SK-N-SH (cell line): ENCODE measurements at regions not wholly inside any gene's neighbourhood (a gene's known extent, or its start where the extent isn't known, plus 50 kb on each side); places are given as distances from the start of the nearest gene placed in this dataset.

ENCODE experiments used
- CTCF ChIA-PET: fragments of 300-600, 350-600 bp; formaldehyde crosslinking; extraction: SDS; loops from one replicate; lab custom pipeline; 2021; lab: Yijun Ruan, JAX
- POLR2A ChIA-PET: fragments of 350-600 bp; sonication (Branson Sonifier 250); formaldehyde crosslinking; extraction: SDS; loops from one replicate; lab custom pipeline; 2020; ENCODE audit warnings: antibody characterized with exemption, inconsistent platforms; lab: Yijun Ruan, JAX
- DNase-seq: peaks from one replicate; pipeline ENCODE4 v3.0.0; 2012
- H2AFZ ChIP-seq: fragments of 200-600 bp; sonication (generic); 2 replicates; pipeline ENCODE4 v1.8.1; 2016; ENCODE audit warnings: antibody characterized with exemption, mild to moderate bottlenecking, low read depth
- H3F3A ChIP-seq: fragments of 200-600 bp; sonication (generic); replicated peaks from 2 replicates; pipeline ENCODE3; 2016; ENCODE audit warnings: antibody characterized with exemption, mild to moderate bottlenecking; ENCODE audit not compliant: insufficient read depth
- H3K27ac ChIP-seq, 2 experiments: fragments of 200-500 bp in 1 of 2; fragments of 200-600 bp in 1 of 2; sonication (Bioruptor generic) in 1 of 2; sonication (generic), shearing (Covaris generic) in 1 of 2; 2 replicates each; pipeline versions ENCODE4 v1.5.1 to v1.6.1; 2014 to 2016; ENCODE audit warnings: low read depth in 2 of 2, inconsistent platforms in 1 of 2, low read length in 1 of 2, mild to moderate bottlenecking in 1 of 2, mixed read lengths in 1 of 2
- H3K27me3 ChIP-seq: fragments of 200-600 bp; sonication (generic), shearing (Covaris generic); 2 replicates; pipeline ENCODE4 v1.6.1; 2016; ENCODE audit warnings: mixed run types; ENCODE audit not compliant: insufficient read depth
- H3K36me3 ChIP-seq, 2 experiments: fragments of 200-500 bp in 1 of 2; fragments of 200-600 bp in 1 of 2; sonication (Bioruptor generic) in 1 of 2; sonication (generic) in 1 of 2; replicated peaks in 1 of 2; 2 replicates each; pipeline versions ENCODE3 to v1.5.1; 2014 to 2016; ENCODE audit warnings: low read length in 1 of 2, mild to moderate bottlenecking in 1 of 2; ENCODE audit not compliant: insufficient read depth in 2 of 2, control insufficient read depth in 1 of 2
- H3K4me1 ChIP-seq, 2 experiments: fragments of 200-500 bp in 1 of 2; fragments of 200-600 bp in 1 of 2; sonication (Bioruptor generic) in 1 of 2; sonication (generic), shearing (Covaris generic) in 1 of 2; 2 replicates each; pipeline versions ENCODE4 v1.5.1 to v1.6.1; 2014 to 2016; ENCODE audit warnings: low read depth in 1 of 2, low read length in 1 of 2, mixed run types in 1 of 2; ENCODE audit not compliant: insufficient read depth in 2 of 2, control insufficient read depth in 1 of 2
- H3K4me2 ChIP-seq: fragments of 200-600 bp; sonication (generic), shearing (Covaris generic); 2 replicates; pipeline ENCODE4 v1.6.1; 2017; ENCODE audit warnings: mixed run types
- H3K4me3 ChIP-seq, 2 experiments: fragments of 200-500 bp in 1 of 2; fragments of 200-600 bp in 1 of 2; sonication (Bioruptor generic) in 1 of 2; sonication (generic), shearing (Covaris generic) in 1 of 2; 2 replicates each; pipeline versions ENCODE4 v1.5.1 to v1.8.1; 2014 to 2016; ENCODE audit warnings: low read depth in 2 of 2, inconsistent platforms in 1 of 2, low read length in 1 of 2, mild to moderate bottlenecking in 1 of 2, mixed read lengths in 1 of 2, moderate library complexity in 1 of 2
- H3K79me2 ChIP-seq: fragments of 200-600 bp; sonication (generic); 2 replicates; pipeline ENCODE4 v1.8.1; 2017; ENCODE audit warnings: mild to moderate bottlenecking; ENCODE audit not compliant: insufficient read depth
- H3K9ac ChIP-seq: fragments of 200-600 bp; sonication (generic); 2 replicates; pipeline ENCODE4 v1.6.1; 2017; ENCODE audit warnings: mixed run types
- H3K9me2 ChIP-seq: fragments of 200-600 bp; sonication (generic); 2 replicates; pipeline ENCODE4 v1.6.1; 2017; ENCODE audit warnings: mixed run types
- H3K9me3 ChIP-seq: fragments of 200-600 bp; sonication (generic); 2 replicates; pipeline ENCODE4 v1.6.1; 2017; ENCODE audit warnings: mixed run types, mild to moderate bottlenecking, moderate library complexity
- H4K20me1 ChIP-seq: fragments of 200-600 bp; sonication (generic); 2 replicates; pipeline ENCODE4 v1.6.1; 2017; ENCODE audit warnings: mild to moderate bottlenecking, mixed run types; ENCODE audit not compliant: insufficient read depth
- CHD2 ChIP-seq: fragments of 150-350 bp; IDR thresholded peaks from 2 replicates; pipeline ENCODE4 v1.6.1; 2018; ENCODE audit warnings: low read length; ENCODE audit not compliant: partially characterized antibody
- EZH2phosphoT487 ChIP-seq: fragments of 200-600 bp; sonication (generic); IDR thresholded peaks from 2 replicates; pipeline ENCODE4 v1.6.1; 2017; ENCODE audit warnings: low read depth, mixed run types, mild to moderate bottlenecking, antibody characterized with exemption, moderate library complexity, borderline replicate concordance
- GATA2 ChIP-seq: sonication (generic); formaldehyde crosslinking; IDR thresholded peaks from 2 replicates; pipeline ENCODE4 v1.5.0; 2020; ENCODE audit warnings: mild to moderate bottlenecking, missing genetic modification reagents
- IRF3 ChIP-seq: fragments of 150-350 bp; IDR thresholded peaks from 2 replicates; pipeline ENCODE4 v1.6.1; 2016; ENCODE audit warnings: mild to moderate bottlenecking, low read depth, low read length
- MAX ChIP-seq: IDR thresholded peaks from 2 replicates; pipeline ENCODE4 v1.4.0; 2012; ENCODE audit warnings: low read depth
- NFIC ChIP-seq: IDR thresholded peaks from 2 replicates; pipeline ENCODE4 v1.4.0; 2012; ENCODE audit warnings: borderline replicate concordance
- RCOR1 ChIP-seq: fragments of 150-350 bp; IDR thresholded peaks from 2 replicates; pipeline ENCODE4 v1.6.1; 2017; ENCODE audit warnings: antibody characterized with exemption, low read length
- SMC3 ChIP-seq: IDR thresholded peaks from 2 replicates; pipeline ENCODE4 v1.6.1; 2012; ENCODE audit warnings: low read depth, low read length, improper control_type of control experiment
- TAF1 ChIP-seq: IDR thresholded peaks from 2 replicates; pipeline ENCODE4 v1.6.1; 2012; ENCODE audit warnings: low read depth, mild to moderate bottlenecking, low read length, moderate library complexity, borderline replicate concordance
- TCF12 ChIP-seq: IDR thresholded peaks from 2 replicates; pipeline ENCODE4 v1.4.0; 2012
- ZBTB33 ChIP-seq: IDR thresholded peaks from 2 replicates; pipeline ENCODE4 v1.4.0; 2012; ENCODE audit warnings: low read depth, borderline replicate concordance
- WGBS: methylation state at CpG from one replicate; pipeline ENCODE4 v1.1.6; 2017; ENCODE audit warnings: low lambda C conversion rate; 5-methylcytosine and 5-hydroxymethylcytosine counted together
- TF ChIP-seq, protein P1 (sequence below): fragments of 150-350 bp; IDR thresholded peaks from 2 replicates; pipeline ENCODE4 v1.6.1; 2017; ENCODE audit warnings: antibody characterized with exemption, low read length, low read depth, borderline replicate concordance
- TF ChIP-seq, protein P2 (sequence below): IDR thresholded peaks from 2 replicates; pipeline ENCODE4; 2012

DNA sequence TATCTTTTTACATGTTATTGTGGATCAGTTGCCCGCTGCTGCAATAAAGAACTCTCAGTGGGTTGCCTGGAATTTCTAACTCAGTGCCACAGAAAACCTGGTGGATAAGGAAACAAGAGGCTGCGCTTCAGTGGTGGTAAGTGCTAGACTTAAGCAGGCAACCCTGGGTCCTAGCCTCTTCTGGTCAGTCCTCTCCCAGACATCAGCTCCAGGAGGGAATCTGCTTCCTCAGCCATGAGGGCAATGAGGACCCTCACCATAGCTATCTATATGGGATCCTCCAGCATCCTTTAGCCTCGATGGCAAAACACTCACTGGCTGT is 490.7 kb upstream of the SULF2 start:
- TF ChIP-seq GATA2 (CRISPR knock-in tag) (no peak), ZBTB33 (no peak), SMC3 (no peak), IRF3 (no peak), CHD2 (no peak), RCOR1 (no peak), TAF1 (no peak), EZH2phosphoT487 (no peak), MAX (no peak), NFIC (no peak), TCF12 (no peak)
- TF ChIP-seq, protein P1, sequence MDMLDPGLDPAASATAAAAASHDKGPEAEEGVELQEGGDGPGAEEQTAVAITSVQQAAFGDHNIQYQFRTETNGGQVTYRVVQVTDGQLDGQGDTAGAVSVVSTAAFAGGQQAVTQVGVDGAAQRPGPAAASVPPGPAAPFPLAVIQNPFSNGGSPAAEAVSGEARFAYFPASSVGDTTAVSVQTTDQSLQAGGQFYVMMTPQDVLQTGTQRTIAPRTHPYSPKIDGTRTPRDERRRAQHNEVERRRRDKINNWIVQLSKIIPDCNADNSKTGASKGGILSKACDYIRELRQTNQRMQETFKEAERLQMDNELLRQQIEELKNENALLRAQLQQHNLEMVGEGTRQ, result no peak
- TF ChIP-seq, protein P2, sequence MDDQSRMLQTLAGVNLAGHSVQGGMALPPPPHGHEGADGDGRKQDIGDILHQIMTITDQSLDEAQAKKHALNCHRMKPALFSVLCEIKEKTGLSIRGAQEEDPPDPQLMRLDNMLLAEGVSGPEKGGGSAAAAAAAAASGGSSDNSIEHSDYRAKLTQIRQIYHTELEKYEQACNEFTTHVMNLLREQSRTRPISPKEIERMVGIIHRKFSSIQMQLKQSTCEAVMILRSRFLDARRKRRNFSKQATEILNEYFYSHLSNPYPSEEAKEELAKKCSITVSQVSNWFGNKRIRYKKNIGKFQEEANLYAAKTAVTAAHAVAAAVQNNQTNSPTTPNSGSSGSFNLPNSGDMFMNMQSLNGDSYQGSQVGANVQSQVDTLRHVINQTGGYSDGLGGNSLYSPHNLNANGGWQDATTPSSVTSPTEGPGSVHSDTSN, result no peak
- TF ChIP-seq, all 33 proteins: peak for 0
- Histone ChIP-seq H3F3A (no peaks in the 10 kb centered on the region), H3K9ac (no peak overlapping the region), H3K27me3 (no peaks in the 10 kb centered on the region), H3K9me3 (no peaks in the 10 kb centered on the region), H4K20me1 (no peaks in the 10 kb centered on the region), H3K27ac (no peak overlapping the region), H3K4me1 (no peaks in the 10 kb centered on the region; a peak in 1 of 4 replicates), H3K36me3 (no peaks in the 10 kb centered on the region), H3K4me2 (no peak overlapping the region), H3K9me2 (no peaks in the 10 kb centered on the region), H3K4me3 (no peak overlapping the region), H3K79me2 (no peaks in the 10 kb centered on the region), H2AFZ (no peak overlapping the region)
- WGBS, result 48% methylated on average over 3 of the region's 3 CpGs
- CTCF ChIA-PET, result no interaction called here
- POLR2A ChIA-PET, result no interaction called here
- no peak for DNase-seq
